Forelimb muscle (tissue), 1 donor: ENCODE measurements at regions not wholly inside any gene's neighbourhood (a gene's known extent, or its start where the extent isn't known, plus 50 kb on each side); places are given as distances from the start of the nearest gene placed in this dataset.
"Not testable (repeated sequence)": the region's sequence is repeated elsewhere in the genome, so short reads cannot be mapped to it uniquely, and the experiment has no call there.

Experiments used
- DNase-seq: peaks from one replicate; pipeline ENCODE4 v3.0.0-alpha.2; 2013; ENCODE audit warnings: low read depth

- no peak for DNase-seq
Measured at GRCh38 chr4:33980361-33980760, 2264.0 kb downstream of the ARAP2 start.

- DNase-seq = no peak
Measured at GRCh38 chr4:33989820-33990443, 2254.4 kb downstream of the ARAP2 start.

- no peak for DNase-seq
Measured at GRCh38 chr4:33996075-33996718, 2248.1 kb downstream of the ARAP2 start.

GRCh38 chr4:33998291-33998690 lies 2246.0 kb downstream of the ARAP2 start:
- DNase-seq = no peak

GRCh38 chr4:34000356-34000755 lies 2244.0 kb downstream of the ARAP2 start:
- no peak for DNase-seq

GRCh38 chr4:34006540-34006939 lies 2237.8 kb downstream of the ARAP2 start:
- DNase-seq = not testable (repeated sequence)

- no peak for DNase-seq
Measured at GRCh38 chr4:34009951-34010350, 2234.4 kb downstream of the ARAP2 start.

GRCh38 chr4:34010751-34011519 lies 2233.4 kb downstream of the ARAP2 start:
- no peak for DNase-seq

- DNase-seq = no peak
Measured at GRCh38 chr4:34035225-34035624, 2209.1 kb downstream of the ARAP2 start.

- DNase-seq = no peak
Measured at GRCh38 chr4:34037280-34037679, 2207.0 kb downstream of the ARAP2 start.

- DNase-seq = no peak
Measured at GRCh38 chr4:34039766-34040165, 2204.5 kb downstream of the ARAP2 start.

GRCh38 chr4:34043131-34043530 lies 2201.2 kb downstream of the ARAP2 start:
- no peak for DNase-seq

GRCh38 chr4:34046580-34046979 lies 2197.7 kb downstream of the ARAP2 start:
- DNase-seq = no peak

GRCh38 chr4:34047363-34047762 lies 2197.0 kb downstream of the ARAP2 start:
- no peak for DNase-seq

GRCh38 chr4:34066126-34066525 lies 2178.2 kb downstream of the ARAP2 start:
- no peak for DNase-seq

- no peak for DNase-seq
Measured at GRCh38 chr4:34091451-34091850, 2152.9 kb downstream of the ARAP2 start.

- DNase-seq = no peak
Measured at GRCh38 chr4:34094114-34094513, 2150.2 kb downstream of the ARAP2 start.

GRCh38 chr4:34105311-34105710 lies 2139.0 kb downstream of the ARAP2 start:
- no peak for DNase-seq

GRCh38 chr4:34108391-34108790 lies 2135.9 kb downstream of the ARAP2 start:
- DNase-seq = no peak

GRCh38 chr4:34112573-34112972 lies 2131.7 kb downstream of the ARAP2 start:
- no peak for DNase-seq

GRCh38 chr4:34138385-34138784 lies 2105.9 kb downstream of the ARAP2 start:
- DNase-seq = no peak

- no peak for DNase-seq
Measured at GRCh38 chr4:34139346-34139745, 2105.0 kb downstream of the ARAP2 start.

GRCh38 chr4:34148322-34148908 lies 2095.9 kb downstream of the ARAP2 start:
- DNase-seq = no peak
